Prostate gland (tissue), 2 donors: ENCODE measurements at regions not wholly inside any gene's neighbourhood (a gene's known extent, or its start where the extent isn't known, plus 50 kb on each side); places are given as distances from the start of the nearest gene placed in this dataset.

Experiments used
- POLR2AphosphoS5 ChIP-seq: sonication (generic); formaldehyde crosslinking; IDR thresholded peaks from one replicate; pipeline ENCODE4 v1.6.1; 2017; ENCODE audit warnings: antibody characterized with exemption
- TF ChIP-seq, protein P1 (sequence below), 4 experiments: fragments of 200-600 bp in 2 of 4; fragments of 450-650 bp in 2 of 4; sonication (generic) in 2 of 4; IDR thresholded peaks; 1 replicate in 3 of 4; 2 replicates in 1 of 4; pipeline ENCODE4 v1.5.1; 2016 to 2019; ENCODE audit warnings: antibody characterized with exemption in 4 of 4, mild to moderate bottlenecking in 2 of 4, moderate library complexity in 2 of 4

DNA sequence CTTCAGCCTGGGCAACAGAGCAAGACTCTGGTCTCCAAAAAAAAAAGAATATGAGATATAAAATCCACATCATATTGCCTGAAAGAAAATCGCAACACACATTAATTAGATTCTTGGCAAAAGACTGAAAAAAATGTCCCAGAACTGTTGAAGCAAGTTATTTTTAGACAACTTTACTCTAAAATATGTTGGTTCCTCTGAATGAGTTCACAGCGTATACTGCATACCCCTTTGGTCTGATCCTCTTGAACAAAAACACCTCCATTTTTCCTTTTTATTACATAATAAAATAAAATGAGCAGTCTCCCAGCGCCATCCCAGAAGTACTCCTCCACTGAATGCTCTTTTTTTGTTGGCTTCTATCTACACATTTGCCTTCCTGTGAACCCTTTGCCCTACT, 126.0 kb upstream of the TMEM170B start:
- TF ChIP-seq, protein P1, sequence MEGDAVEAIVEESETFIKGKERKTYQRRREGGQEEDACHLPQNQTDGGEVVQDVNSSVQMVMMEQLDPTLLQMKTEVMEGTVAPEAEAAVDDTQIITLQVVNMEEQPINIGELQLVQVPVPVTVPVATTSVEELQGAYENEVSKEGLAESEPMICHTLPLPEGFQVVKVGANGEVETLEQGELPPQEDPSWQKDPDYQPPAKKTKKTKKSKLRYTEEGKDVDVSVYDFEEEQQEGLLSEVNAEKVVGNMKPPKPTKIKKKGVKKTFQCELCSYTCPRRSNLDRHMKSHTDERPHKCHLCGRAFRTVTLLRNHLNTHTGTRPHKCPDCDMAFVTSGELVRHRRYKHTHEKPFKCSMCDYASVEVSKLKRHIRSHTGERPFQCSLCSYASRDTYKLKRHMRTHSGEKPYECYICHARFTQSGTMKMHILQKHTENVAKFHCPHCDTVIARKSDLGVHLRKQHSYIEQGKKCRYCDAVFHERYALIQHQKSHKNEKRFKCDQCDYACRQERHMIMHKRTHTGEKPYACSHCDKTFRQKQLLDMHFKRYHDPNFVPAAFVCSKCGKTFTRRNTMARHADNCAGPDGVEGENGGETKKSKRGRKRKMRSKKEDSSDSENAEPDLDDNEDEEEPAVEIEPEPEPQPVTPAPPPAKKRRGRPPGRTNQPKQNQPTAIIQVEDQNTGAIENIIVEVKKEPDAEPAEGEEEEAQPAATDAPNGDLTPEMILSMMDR (IDR thresholded peaks at IDR 0.05), result no peak
- no peak for TF ChIP-seq POLR2AphosphoS5
